HG03520 (cell line): ENCODE measurements at regions not wholly inside any gene's neighbourhood (a gene's known extent, or its start where the extent isn't known, plus 50 kb on each side); places are given as distances from the start of the nearest gene placed in this dataset.
"Not testable (repeated sequence)": the region's sequence is repeated elsewhere in the genome, so short reads cannot be mapped to it uniquely, and the experiment has no call there.

Source experiments
- ATAC-seq: cut with Tn5 transposase; IDR thresholded peaks from one replicate; pipeline ENCODE4 v1.9.1; 2021; ENCODE audit warnings: mild to moderate bottlenecking, moderate library complexity; ENCODE audit not compliant: unreplicated experiment

- no peak for ATAC-seq
Observed at GRCh38 chr2:67156796-67157195, 240.3 kb upstream of the ETAA1 start.

DNA sequence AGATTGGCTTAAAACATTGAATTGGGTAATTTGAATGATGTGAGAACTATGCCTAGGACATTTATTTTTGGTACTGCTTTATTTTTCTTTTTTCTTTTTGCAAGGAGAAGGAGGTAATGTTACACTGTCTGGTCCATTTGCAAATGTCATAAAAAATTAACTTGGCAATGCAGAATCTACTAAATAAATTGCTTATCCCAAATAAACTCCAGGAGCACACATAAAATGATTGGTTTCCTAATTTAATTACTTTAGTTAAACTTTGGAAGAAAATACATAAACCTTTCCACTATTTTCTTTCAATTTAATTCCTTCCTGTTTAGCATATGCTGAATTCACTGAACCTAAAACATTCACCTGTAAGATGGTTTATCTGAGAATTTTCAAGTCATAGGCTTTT lies 238.4 kb upstream of the ETAA1 start:
- ATAC-seq = no peak

GRCh38 chr2:67159929-67160328 lies 237.2 kb upstream of the ETAA1 start:
- ATAC-seq = peak; percentile 59

DNA sequence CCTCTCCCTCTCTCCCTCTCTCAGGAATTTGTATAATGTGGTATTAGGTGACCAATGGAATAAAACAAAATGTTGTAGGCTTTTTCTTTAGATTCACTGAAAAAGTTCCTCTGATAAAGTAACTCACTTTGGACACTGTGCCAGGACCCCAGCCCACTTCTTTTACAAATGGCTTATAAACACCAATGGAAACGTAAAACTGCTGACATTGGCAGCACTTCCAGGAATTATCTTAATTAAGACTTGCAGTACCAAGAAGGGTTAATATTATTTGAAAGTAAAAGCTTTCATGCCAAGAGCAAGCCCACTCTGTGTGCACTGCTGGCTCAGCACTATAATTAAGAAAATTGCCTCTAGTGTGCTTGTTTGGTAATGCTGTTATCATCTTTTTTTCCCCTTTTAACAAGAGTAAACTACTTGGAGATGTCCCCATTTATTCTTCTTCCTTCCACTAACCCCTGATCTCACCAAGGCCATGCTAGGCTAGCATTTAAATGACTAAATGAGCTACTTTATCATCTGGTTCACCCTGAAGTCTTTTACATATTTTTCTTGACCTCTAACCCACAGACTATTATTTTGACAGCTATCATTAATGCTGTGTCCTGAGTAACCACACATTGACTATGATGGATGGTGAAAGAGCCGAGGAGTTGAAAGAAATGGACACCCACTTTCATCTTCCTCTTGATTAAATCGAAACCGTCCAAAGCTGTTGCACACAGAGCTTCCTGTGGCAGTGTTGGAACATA lies 232.2 kb upstream of the ETAA1 start:
- ATAC-seq = no peak

DNA sequence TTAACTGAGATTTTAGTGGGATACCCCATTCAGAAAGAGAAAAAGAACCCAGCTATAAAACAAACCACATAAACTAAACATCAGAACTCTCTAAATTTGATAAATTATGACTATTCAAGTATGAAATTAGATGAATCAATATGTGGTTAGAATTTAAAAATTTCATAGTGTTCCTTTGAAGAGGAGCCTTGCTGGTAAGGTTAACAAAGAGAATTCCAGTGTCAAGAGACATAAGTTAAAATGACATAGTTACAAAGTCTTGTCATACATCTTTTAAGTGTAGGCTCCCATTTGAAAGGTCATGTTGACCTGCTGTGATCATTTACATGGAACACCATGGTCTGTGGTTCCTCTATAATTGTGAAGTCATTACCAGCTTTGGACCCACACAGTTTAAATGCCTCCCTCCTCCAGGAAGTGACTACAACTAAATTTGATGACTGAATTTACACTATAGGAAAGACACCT lies 231.6 kb upstream of the ETAA1 start:
- no peak for ATAC-seq

- ATAC-seq = not testable (repeated sequence)
Observed at GRCh38 chr2:67166511-67166910, 230.6 kb upstream of the ETAA1 start.

DNA sequence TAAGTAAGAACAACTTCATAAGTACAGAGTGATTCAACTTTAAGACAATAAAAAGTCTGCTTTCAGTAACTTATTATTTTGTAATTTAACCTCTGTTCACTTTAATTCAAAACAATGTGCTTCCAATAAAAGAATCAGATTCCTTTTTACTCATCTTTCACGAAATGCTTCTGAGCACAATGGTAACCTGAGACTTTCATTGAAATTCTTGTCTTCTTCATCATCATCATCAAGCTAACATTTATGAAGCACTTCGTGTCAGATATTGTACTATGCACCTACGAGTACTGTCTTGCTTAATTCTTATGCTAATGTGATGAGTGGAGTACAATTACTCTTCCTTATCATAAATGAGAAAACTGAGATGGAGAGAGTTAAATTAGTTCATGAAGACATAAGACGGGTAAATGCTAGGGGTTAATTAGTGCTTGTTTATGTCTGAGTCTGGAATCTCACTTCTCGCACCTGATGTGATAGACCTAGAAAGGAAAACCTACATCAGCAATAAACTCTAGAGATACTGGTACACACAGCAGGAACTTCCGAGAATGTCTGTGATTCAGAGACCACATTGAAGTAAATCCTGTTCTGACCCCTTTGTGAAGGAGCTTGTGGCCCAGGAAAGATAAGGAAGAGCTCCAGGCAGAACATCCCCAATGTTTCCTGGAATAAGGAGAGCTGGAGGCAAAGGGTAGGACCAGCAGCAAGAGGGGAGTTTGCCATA lies 227.6 kb upstream of the ETAA1 start:
- no peak for ATAC-seq

DNA sequence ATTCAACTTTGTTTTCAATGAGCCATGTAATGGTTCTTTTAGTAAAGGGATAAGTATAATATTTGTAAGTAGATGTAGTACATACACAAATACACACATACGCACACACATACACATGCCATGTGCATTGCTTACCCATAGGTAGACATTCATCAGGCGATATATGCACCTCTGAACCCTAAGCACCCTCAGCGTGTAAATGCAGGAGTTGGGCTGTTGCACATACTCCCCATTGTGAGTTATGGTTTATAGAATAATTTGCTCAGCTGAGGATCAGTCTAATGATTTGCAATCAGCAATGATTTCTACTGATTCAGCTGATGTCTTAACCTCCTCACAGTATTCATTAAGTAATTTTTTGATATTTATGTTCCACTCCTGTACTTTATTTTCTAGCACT lies 217.6 kb upstream of the ETAA1 start:
- ATAC-seq = no peak

DNA sequence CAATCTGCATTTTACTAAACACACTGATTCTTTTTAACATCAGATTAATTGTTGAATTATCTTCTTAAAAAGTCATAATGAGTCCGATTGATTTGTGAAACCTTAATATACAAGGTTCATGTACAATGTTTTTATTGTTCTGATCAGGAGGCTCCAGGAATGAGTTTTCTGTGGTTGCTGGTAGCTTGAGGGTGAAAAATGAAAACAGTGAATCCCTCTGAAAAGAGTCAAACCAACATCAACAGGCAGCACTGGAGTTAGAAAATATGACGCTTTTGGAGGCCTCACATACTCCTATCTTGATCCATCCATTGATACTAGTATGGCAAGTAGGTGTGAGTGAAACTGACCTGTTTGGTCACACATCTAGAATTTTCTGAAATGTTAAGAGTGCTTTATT lies 216.3 kb upstream of the ETAA1 start:
- no peak for ATAC-seq

- ATAC-seq = no peak
Observed at GRCh38 chr2:67182884-67183283, 214.2 kb upstream of the ETAA1 start.

DNA sequence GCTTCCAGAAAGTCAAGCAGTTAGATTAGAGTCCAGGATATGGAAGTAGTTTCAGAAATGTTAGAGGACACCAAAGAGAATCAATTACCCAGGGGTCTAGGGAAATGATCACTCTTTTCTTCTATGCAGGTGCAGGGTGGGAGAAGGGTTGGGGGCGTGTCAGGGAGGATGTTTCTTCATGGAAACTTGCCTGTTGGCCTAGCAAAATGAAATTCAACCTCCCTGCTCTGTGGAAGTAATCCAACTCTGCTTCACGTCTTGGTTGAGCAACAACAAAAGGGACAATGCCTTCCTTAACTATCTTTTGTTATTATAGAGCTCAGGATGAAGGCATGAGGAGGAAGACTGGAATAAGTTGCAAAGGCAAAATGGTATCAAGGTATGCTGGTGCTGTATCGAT lies 210.8 kb upstream of the ETAA1 start:
- ATAC-seq = no peak

- ATAC-seq = no peak
Observed at GRCh38 chr2:67186871-67187270, 210.3 kb upstream of the ETAA1 start.

DNA sequence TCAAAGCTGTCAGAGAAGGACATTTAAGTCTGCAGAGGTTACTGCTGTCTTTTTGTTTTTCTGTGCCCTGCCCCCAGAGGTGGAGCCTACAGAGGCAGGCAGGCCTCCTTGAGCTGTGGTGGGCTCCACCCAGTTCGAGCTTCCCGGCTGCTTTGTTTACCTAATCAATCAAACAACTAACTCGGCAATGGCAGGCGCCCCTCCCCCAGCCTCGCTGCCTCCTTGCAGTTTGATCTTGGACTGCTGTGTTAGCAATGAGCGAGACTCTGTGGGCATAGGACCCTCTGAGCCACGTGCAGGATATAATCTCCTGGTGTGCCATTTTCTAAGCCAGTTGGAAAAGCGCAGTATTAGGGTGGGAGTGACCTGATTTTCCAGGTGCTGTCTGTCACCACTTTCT lies 201.8 kb upstream of the ETAA1 start:
- not testable (repeated sequence) for ATAC-seq

GRCh38 chr2:67201521-67201920 lies 195.6 kb upstream of the ETAA1 start:
- no peak for ATAC-seq

DNA sequence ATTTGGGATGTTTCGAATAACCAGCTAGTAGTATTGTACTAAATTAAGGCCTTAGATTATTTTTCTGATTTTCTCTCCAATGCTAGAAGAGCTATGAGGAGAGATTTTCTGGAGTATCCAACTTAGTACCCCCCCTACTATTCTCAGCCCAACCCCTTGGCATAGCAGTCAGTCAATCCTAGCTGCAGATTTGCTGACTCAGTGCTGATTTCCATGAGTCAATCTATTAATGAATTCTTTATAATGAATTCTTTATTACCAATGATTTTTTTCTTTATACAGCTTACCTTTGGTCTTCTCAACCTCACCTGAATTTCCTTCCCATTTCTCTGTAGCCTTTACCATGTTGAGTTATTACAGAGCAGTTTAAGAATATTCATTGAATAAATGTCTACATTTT lies 192.8 kb upstream of the ETAA1 start:
- no peak for ATAC-seq

GRCh38 chr2:67208887-67209500 lies 188.1 kb upstream of the ETAA1 start:
- no peak for ATAC-seq

GRCh38 chr2:67210430-67210829 lies 186.7 kb upstream of the ETAA1 start:
- ATAC-seq = no peak

DNA sequence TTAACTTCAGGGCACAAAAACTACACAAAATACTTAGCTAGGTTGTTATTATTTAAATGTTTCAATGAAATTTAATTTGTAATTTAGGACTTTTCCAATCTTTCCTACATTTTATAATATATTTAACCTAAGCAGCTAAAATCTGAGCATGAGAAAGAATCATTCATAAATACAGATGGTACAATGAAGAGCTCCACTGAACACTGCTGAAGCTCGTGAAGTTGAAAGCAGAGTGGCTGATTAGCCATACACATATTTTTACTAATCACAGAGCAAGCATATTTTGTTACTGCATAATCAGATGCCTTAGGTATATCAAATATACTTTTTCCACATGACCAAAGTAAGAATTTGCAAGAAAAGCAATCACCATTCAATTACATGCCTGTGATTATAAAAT lies 184.9 kb upstream of the ETAA1 start:
- ATAC-seq = no peak

DNA sequence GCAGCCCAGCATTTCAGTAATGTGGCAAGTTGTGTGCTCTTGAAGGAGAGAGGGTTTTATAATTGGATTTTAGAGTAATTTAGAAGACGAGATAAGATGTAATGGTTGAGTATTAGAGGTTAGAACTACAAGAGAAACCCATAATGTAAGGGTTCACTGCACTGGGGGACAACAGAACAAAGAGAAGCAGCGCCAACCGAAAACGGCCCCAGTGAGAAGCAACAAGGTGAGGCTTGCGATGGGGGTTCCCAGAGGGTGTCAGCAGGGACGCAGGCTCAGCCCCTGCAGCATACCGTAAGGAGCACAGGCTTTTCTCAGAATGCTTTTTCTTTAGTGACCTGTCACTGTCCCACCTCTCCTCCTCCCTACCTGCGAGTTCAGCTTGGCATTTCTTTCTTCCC lies 183.9 kb upstream of the ETAA1 start:
- no peak for ATAC-seq

- ATAC-seq = no peak
Observed at GRCh38 chr2:67213677-67214402, 183.3 kb upstream of the ETAA1 start.

DNA sequence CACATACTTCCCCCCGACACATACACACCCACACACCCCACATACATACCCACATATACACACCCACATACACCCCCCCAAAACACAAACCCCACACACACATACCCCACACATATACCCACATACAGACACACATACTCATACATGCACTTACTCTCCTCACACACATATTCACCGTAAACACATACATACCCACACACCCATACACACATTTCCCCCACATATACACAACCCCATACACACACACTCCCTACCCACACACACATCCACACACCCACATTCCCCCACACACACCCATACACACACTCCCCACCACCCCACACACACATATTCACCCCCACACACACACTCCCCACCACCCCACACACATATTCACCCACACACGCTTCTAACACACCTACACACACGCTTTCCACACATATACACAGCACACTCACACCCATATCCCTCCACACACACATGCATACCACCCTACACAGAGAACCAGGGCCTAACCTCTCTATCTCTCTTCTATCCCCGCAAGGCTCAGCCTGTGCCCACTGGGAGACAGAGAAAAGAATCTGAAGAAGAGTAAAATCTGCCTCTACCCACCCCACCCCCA lies 182.4 kb upstream of the ETAA1 start:
- no peak for ATAC-seq
